Endothelial cell of umbilical vein (primary cell): ENCODE measurements at regions not wholly inside any gene's neighbourhood (a gene's known extent, or its start where the extent isn't known, plus 50 kb on each side); places are given as distances from the start of the nearest gene placed in this dataset.

Experiments
- EZH2 ChIP-seq: IDR thresholded peaks from 2 replicates; pipeline ENCODE4 v1.6.1; 2012; ENCODE audit warnings: borderline replicate concordance, low read depth, mild to moderate bottlenecking, moderate library complexity, low read length, inconsistent platforms; ENCODE audit not compliant: severe bottlenecking
- MYC ChIP-seq: IDR thresholded peaks from one replicate; pipeline ENCODE4 v1.6.1; 2011; ENCODE audit warnings: mild to moderate bottlenecking, low read depth, low read length
- POLR2A ChIP-seq: IDR thresholded peaks from 2 replicates; pipeline ENCODE4 v1.6.1; 2012; ENCODE audit warnings: low read depth, mild to moderate bottlenecking, control low read depth, low read length
- POLR2AphosphoS5 ChIP-seq: IDR thresholded peaks from 2 replicates; pipeline ENCODE4 v1.6.1; 2012; ENCODE audit warnings: low read depth, mild to moderate bottlenecking, control low read depth, low read length, moderate library complexity; ENCODE audit not compliant: insufficient read depth
- TF ChIP-seq, protein P1 (sequence below), 2 donors: IDR thresholded peaks; 1 replicate in 1 of 2; 2 replicates in 1 of 2; pipeline ENCODE4 v1.5.1; 2011; ENCODE audit warnings: low read length in 2 of 2, mild to moderate bottlenecking in 2 of 2, moderate library complexity in 2 of 2, control low read depth in 1 of 2, inconsistent platforms in 1 of 2, low read depth in 1 of 2; ENCODE audit not compliant: insufficient read depth in 1 of 2; ENCODE audit errors: extremely low read depth in 1 of 2
- TF ChIP-seq, protein P2 (sequence below): IDR thresholded peaks from 2 replicates; pipeline ENCODE4 v1.6.1; 2011; ENCODE audit not compliant: insufficient read depth, insufficient read length

DNA sequence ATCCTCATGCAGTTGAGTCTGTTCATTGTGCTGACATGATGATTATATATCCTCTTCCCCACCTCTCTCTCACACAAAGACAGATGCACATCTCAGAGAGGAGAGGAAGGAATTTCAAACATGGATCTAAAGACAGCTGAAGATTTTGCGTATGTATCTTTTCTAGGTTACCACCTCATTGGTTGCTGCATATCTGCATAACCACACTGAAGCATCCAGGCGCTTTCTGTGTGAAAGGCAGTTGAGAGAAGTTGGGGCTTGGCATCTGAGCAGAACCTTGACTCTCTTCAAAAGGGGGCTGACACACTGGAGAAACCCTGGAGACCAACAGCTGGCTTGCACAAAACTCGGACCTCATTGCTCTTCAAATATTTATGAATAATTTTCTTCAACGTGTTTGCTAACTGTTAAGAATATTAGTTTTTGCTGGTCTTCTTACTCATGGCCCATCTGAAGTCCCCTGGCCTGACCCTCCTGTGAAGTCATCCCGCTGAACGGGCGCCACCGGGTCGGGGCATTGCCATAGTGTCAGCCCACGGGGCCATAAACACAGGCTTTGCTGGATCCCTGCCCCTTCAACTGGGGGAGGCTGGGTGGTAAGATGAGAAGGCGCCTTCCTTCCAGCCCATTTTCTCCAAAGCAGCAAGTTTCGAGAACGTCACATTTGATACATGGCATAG lies 593.2 kb upstream of the CLINT1 start:
- TF ChIP-seq EZH2, result no peak
- no peak for TF ChIP-seq POLR2A
- TF ChIP-seq, protein P1, sequence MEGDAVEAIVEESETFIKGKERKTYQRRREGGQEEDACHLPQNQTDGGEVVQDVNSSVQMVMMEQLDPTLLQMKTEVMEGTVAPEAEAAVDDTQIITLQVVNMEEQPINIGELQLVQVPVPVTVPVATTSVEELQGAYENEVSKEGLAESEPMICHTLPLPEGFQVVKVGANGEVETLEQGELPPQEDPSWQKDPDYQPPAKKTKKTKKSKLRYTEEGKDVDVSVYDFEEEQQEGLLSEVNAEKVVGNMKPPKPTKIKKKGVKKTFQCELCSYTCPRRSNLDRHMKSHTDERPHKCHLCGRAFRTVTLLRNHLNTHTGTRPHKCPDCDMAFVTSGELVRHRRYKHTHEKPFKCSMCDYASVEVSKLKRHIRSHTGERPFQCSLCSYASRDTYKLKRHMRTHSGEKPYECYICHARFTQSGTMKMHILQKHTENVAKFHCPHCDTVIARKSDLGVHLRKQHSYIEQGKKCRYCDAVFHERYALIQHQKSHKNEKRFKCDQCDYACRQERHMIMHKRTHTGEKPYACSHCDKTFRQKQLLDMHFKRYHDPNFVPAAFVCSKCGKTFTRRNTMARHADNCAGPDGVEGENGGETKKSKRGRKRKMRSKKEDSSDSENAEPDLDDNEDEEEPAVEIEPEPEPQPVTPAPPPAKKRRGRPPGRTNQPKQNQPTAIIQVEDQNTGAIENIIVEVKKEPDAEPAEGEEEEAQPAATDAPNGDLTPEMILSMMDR (IDR thresholded peaks at IDR 0.05; ENCODE audit: extremely low read depth in 1 of 2, insufficient read depth in 1 of 2, low read depth in 1 of 2, low read length in 2 of 2), result no peak
- no peak for TF ChIP-seq POLR2AphosphoS5
- no peak for TF ChIP-seq MYC
- TF ChIP-seq, protein P2, sequence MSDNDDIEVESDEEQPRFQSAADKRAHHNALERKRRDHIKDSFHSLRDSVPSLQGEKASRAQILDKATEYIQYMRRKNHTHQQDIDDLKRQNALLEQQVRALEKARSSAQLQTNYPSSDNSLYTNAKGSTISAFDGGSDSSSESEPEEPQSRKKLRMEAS, result no peak
